Transverse colon (tissue), 4 donors: ENCODE measurements at regions not wholly inside any gene's neighbourhood (a gene's known extent, or its start where the extent isn't known, plus 50 kb on each side); places are given as distances from the start of the nearest gene placed in this dataset.

Source experiments
- DNase-seq: peaks from one replicate; pipeline ENCODE4 v3.0.0-alpha.2; 2019
- H3K27ac ChIP-seq, 4 donors: fragments of 200-600 bp; sonication (generic); 2 replicates each; pipeline ENCODE4 v1.5.1; 2016 to 2018; ENCODE audit warnings: inconsistent platforms in 4 of 4
- H3K27me3 ChIP-seq: fragments of 200-600 bp; sonication (generic); 2 replicates; pipeline ENCODE4 v1.5.1; 2017; ENCODE audit warnings: inconsistent platforms
- H3K36me3 ChIP-seq, 4 donors: fragments of 200-600 bp; sonication (generic); 2 replicates each; pipeline ENCODE4 v1.5.1; 2017 to 2019; ENCODE audit warnings: inconsistent platforms in 4 of 4
- H3K4me1 ChIP-seq, 4 donors: fragments of 200-600 bp; sonication (generic); 2 replicates each; pipeline ENCODE4 v1.5.1; 2017 to 2020; ENCODE audit warnings: inconsistent platforms in 4 of 4
- H3K4me3 ChIP-seq, 4 donors: fragments of 200-600 bp; sonication (generic); 1 replicate in 1 of 4; 2 replicates in 3 of 4; pipeline versions ENCODE4 v1.5.1 to v1.6.1; 2017 to 2019; ENCODE audit warnings: inconsistent platforms in 4 of 4
- H3K9me3 ChIP-seq, 2 donors: fragments of 200-600 bp; sonication (generic); 2 replicates each; pipeline ENCODE4 v1.5.1; 2017 to 2019; ENCODE audit warnings: inconsistent platforms in 2 of 2
- CTCF ChIP-seq, 5 experiments: fragments of 200-600 bp in 3 of 5; fragments of 450-650 bp in 2 of 5; sonication (generic) in 3 of 5; IDR thresholded peaks; 1 replicate in 2 of 5; 2 replicates in 3 of 5; pipeline ENCODE4 v1.5.1; 2016 to 2017; ENCODE audit warnings: antibody characterized with exemption in 5 of 5, inconsistent platforms in 3 of 5, mild to moderate bottlenecking in 2 of 5, moderate library complexity in 1 of 5
- EP300 ChIP-seq: sonication (generic); formaldehyde crosslinking; IDR thresholded peaks from one replicate; pipeline ENCODE4 v1.6.1; 2017; ENCODE audit warnings: antibody characterized with exemption, low read depth
- POLR2A ChIP-seq: fragments of 450-650 bp; IDR thresholded peaks from one replicate; pipeline ENCODE4 v1.6.1; 2016; ENCODE audit warnings: antibody characterized with exemption, mild to moderate bottlenecking, moderate library complexity
- POLR2AphosphoS5 ChIP-seq, 3 donors: sonication (generic); formaldehyde crosslinking; IDR thresholded peaks; one replicate each; pipeline ENCODE4 v1.6.1; 2016; ENCODE audit warnings: antibody characterized with exemption in 3 of 3
- WGBS, 2 donors: methylation state at CpG; one replicate each; pipeline ENCODE4 v1.1.5; 2018; ENCODE audit warnings: low coverage in 1 of 2; 5-methylcytosine and 5-hydroxymethylcytosine counted together
- in situ Hi-C, 4 donors: fragments of 200-750 bp; cut with MboI; loops; one replicate each; pipeline versions ENCODE4 v1.15.0 to v1.15.1; 2017; ENCODE audit warnings: low sequenced_read_pairs in 3 of 4, low pct_ligation_motif_present in 1 of 4, low pct_unique_long_range_greater_than_20kb in 1 of 4
- intact Hi-C: fragments of 100-400 bp; cut with DNase I; formaldehyde crosslinking; loops from one replicate; pipeline ENCODE4 v1.15.1; 2023; ENCODE audit warnings: low total_unique reads

- DNase-seq = no peak
- no peaks in the 10 kb centered on the region for H3K27me3 ChIP-seq
- H3K36me3 ChIP-seq = no peaks in the 10 kb centered on the region
- intact Hi-C loops (no loop called here), in situ Hi-C loops (no loop called here)
- no peak overlapping the region for H3K4me3 ChIP-seq
- no peak overlapping the region for H3K27ac ChIP-seq
- WGBS, 2 donors = 63 to 74% methylated on average over 1 to 3 of the region's 3 CpGs
- no peak for TF ChIP-seq CTCF (IDR thresholded peaks at IDR 0.05)
- TF ChIP-seq POLR2AphosphoS5 (IDR thresholded peaks at IDR 0.05) = no peak
- no peak for TF ChIP-seq POLR2A
- no peak for TF ChIP-seq EP300
- H3K4me1 ChIP-seq = peaks cover 0 to 4% (median 0%) of the 10 kb centered on the region in 4 donors
- H3K9me3 ChIP-seq = no peaks in the 10 kb centered on the region
Observed at GRCh38 chr7:27316311-27316710, 73.7 kb downstream of the EVX1 start.

GRCh38 chr7:27324246-27324645 is 81.6 kb downstream of the EVX1 start:
- Histone ChIP-seq H3K4me1 (no peaks in the 10 kb centered on the region), H3K9me3 (no peaks in the 10 kb centered on the region), H3K27me3 (no peaks in the 10 kb centered on the region), H3K36me3 (no peaks in the 10 kb centered on the region), H3K4me3 (no peak overlapping the region), H3K27ac (no peak overlapping the region)
- in situ Hi-C loops = no loop called here
- no peak for DNase-seq
- TF ChIP-seq CTCF (IDR thresholded peaks at IDR 0.05) = no peak
- TF ChIP-seq EP300 = no peak
- TF ChIP-seq POLR2A = no peak
- TF ChIP-seq POLR2AphosphoS5 (IDR thresholded peaks at IDR 0.05) = no peak
- intact Hi-C loops = no loop called here

DNA sequence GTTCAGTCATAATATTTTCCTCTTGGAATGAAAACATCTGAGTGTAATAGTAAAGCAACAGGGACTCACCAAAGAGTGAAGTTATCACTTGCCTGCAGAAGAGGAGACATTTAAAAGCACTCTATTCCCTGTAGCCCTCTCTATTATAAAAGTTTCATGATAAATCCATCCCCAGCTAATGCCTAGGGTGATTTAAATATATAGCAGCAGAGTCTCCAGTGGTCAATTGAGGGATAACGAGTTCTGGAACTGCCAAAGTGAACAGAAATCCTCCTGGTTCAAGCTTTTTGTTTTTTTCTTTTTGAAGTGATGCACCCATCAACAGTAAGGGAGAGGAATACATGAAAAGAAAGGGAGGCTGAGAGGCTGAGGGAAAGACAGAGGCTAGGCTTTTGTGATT is 87.3 kb downstream of the EVX1 start:
- peaks cover 0 to 8% of the 10 kb centered on the region in 2 donors for H3K9me3 ChIP-seq
- H3K36me3 ChIP-seq = no peaks in the 10 kb centered on the region
- in situ Hi-C loops (no loop called here), intact Hi-C loops (no loop called here)
- 13% methylated on average over 1 of the region's 1 CpG; no CpG with 5 or more reads in 1 of the 2 donors for WGBS, 2 donors
- no peak for DNase-seq
- no peak overlapping the region for H3K27ac ChIP-seq
- no peaks in the 10 kb centered on the region for H3K4me1 ChIP-seq
- H3K4me3 ChIP-seq = no peak overlapping the region
- no peaks in the 10 kb centered on the region for H3K27me3 ChIP-seq
- TF ChIP-seq POLR2AphosphoS5 (IDR thresholded peaks at IDR 0.05) (no peak), CTCF (IDR thresholded peaks at IDR 0.05) (peak in 1 of 5 experiments; percentile 10), EP300 (no peak), POLR2A (no peak)

GRCh38 chr7:27339478-27339877 is 96.9 kb downstream of the EVX1 start:
- TF ChIP-seq CTCF (IDR thresholded peaks at IDR 0.05) (no peak), EP300 (no peak), POLR2A (no peak)
- H3K9me3 ChIP-seq = no peaks in the 10 kb centered on the region
- DNase-seq = no peak
- 66 to 86% methylated on average over 2 of the region's 2 CpGs for WGBS, 2 donors
- no peaks in the 10 kb centered on the region for H3K27me3 ChIP-seq
- intact Hi-C loops = no loop called here
- in situ Hi-C loops = no loop called here
- no peaks in the 10 kb centered on the region for H3K4me1 ChIP-seq
- H3K36me3 ChIP-seq = no peaks in the 10 kb centered on the region
- no peak overlapping the region for H3K4me3 ChIP-seq
- no peak overlapping the region for H3K27ac ChIP-seq
